Non-pigmented ciliary epithelial cell (primary cell): ENCODE measurements at regions not wholly inside any gene's neighbourhood (a gene's known extent, or its start where the extent isn't known, plus 50 kb on each side); places are given as distances from the start of the nearest gene placed in this dataset.

Experiments used
- DNase-seq: peaks from one replicate; pipeline ENCODE4 v3.0.0-alpha.2; 2010; ENCODE audit warnings: low read depth

GRCh38 chr5:74954919-74955318 lies 88.7 kb upstream of the FAM169A start:
- DNase-seq: no peak

- no peak for DNase-seq
Observed at GRCh38 chr5:74953937-74954720, 87.9 kb upstream of the FAM169A start.

- DNase-seq: no peak
Observed at GRCh38 chr5:74953554-74953936, 87.4 kb upstream of the FAM169A start.

- DNase-seq: no peak
Observed at GRCh38 chr5:74952406-74952805, 86.2 kb upstream of the FAM169A start.

- no peak for DNase-seq
Observed at GRCh38 chr5:74951865-74952264, 85.7 kb upstream of the FAM169A start.

- DNase-seq: no peak
Observed at GRCh38 chr5:74950836-74951515, 84.8 kb upstream of the FAM169A start.

- no peak for DNase-seq
Observed at GRCh38 chr5:74949976-74950375, 83.8 kb upstream of the FAM169A start.

- no peak for DNase-seq
Observed at GRCh38 chr5:74948031-74948546, 81.9 kb upstream of the FAM169A start.

GRCh38 chr5:74946471-74946870 lies 80.3 kb upstream of the FAM169A start:
- no peak for DNase-seq

- DNase-seq: no peak
Observed at GRCh38 chr5:74945561-74946165, 79.5 kb upstream of the FAM169A start.

GRCh38 chr5:74943905-74944304 lies 77.7 kb upstream of the FAM169A start:
- no peak for DNase-seq

GRCh38 chr5:74942622-74943286 lies 76.6 kb upstream of the FAM169A start:
- no peak for DNase-seq

GRCh38 chr5:74940782-74941353 lies 74.7 kb upstream of the FAM169A start:
- no peak for DNase-seq

GRCh38 chr5:74938250-74938933 lies 72.2 kb upstream of the FAM169A start:
- no peak for DNase-seq

GRCh38 chr5:74935752-74936091 lies 69.5 kb upstream of the FAM169A start:
- DNase-seq: no peak

GRCh38 chr5:74934949-74935751 lies 69.0 kb upstream of the FAM169A start:
- DNase-seq: no peak

- no peak for DNase-seq
Observed at GRCh38 chr5:74927336-74927735, 61.1 kb upstream of the FAM169A start.

- no peak for DNase-seq
Observed at GRCh38 chr5:74919487-74919886, 53.3 kb upstream of the FAM169A start.

GRCh38 chr5:74919041-74919440 lies 52.9 kb upstream of the FAM169A start:
- no peak for DNase-seq

- no peak for DNase-seq
Observed at GRCh38 chr5:74918232-74918669, 52.1 kb upstream of the FAM169A start.
